H1 (cell line): ENCODE measurements at regions not wholly inside any gene's neighbourhood (a gene's known extent, or its start where the extent isn't known, plus 50 kb on each side); places are given as distances from the start of the nearest gene placed in this dataset.

Source experiments
- CTCF ChIA-PET: fragments of 300-600 bp; sonication (Branson Sonifier 250); formaldehyde crosslinking; loops from one replicate; lab custom pipeline; 2021; ENCODE audit not compliant: partially characterized antibody; lab: Charles Lee
- POLR2A ChIA-PET: fragments of 300-600 bp; sonication (Branson Sonifier 250); formaldehyde crosslinking; loops from one replicate; lab custom pipeline; 2021; ENCODE audit warnings: inconsistent platforms; ENCODE audit not compliant: partially characterized antibody; lab: Charles Lee
- DNase-seq, 2 experiments: peaks; one replicate each; pipeline versions ENCODE4 v3.0.0 to v3.0.0-alpha.2; 2010 to 2022; ENCODE audit warnings: low spot score in 2 of 2, low read depth in 1 of 2, mixed read lengths in 1 of 2
- FAIRE-seq: peaks from 2 replicates; lab custom pipeline; 2011; peaks lifted over from hg19 to GRCh38; lab: Jason Lieb, UNC
- H2AFZ ChIP-seq: 2 replicates; pipeline ENCODE4 v1.8.1; 2012; ENCODE audit warnings: low read length, inconsistent platforms
- H2AK5ac ChIP-seq: 2 replicates; pipeline ENCODE4 v1.6.1; 2013; ENCODE audit warnings: low read depth, low read length
- H2BK120ac ChIP-seq: replicated peaks from 2 replicates; pipeline ENCODE3; 2013; ENCODE audit warnings: low read depth, low read length, inconsistent platforms
- H2BK12ac ChIP-seq: 2 replicates; pipeline ENCODE4 v1.6.1; 2013; ENCODE audit warnings: low read depth, low read length
- H2BK15ac ChIP-seq: 2 replicates; pipeline ENCODE4 v1.6.1; 2013; ENCODE audit warnings: low read length
- H2BK20ac ChIP-seq: 2 replicates; pipeline ENCODE4 v1.6.1; 2013; ENCODE audit warnings: low read length
- H2BK5ac ChIP-seq: 2 replicates; pipeline ENCODE4 v1.6.1; 2013; ENCODE audit warnings: low read depth, low read length
- H3K14ac ChIP-seq: 2 replicates; pipeline ENCODE4 v1.6.1; 2013; ENCODE audit warnings: inconsistent platforms; ENCODE audit not compliant: insufficient read length
- H3K18ac ChIP-seq: 2 replicates; pipeline ENCODE4 v1.6.1; 2013; ENCODE audit warnings: low read length; ENCODE audit errors: extremely low read depth
- H3K23ac ChIP-seq: 2 replicates; pipeline ENCODE4 v1.6.1; 2013; ENCODE audit warnings: inconsistent platforms; ENCODE audit not compliant: insufficient read length
- H3K23me2 ChIP-seq: 2 replicates; pipeline ENCODE4 v1.6.1; 2013; ENCODE audit warnings: low read depth, low read length
- H3K27ac ChIP-seq: 2 replicates; pipeline ENCODE4 v1.6.1; 2011; ENCODE audit warnings: low read depth, low read length, inconsistent platforms
- H3K27me3 ChIP-seq, 4 experiments: replicated peaks in 1 of 4; 1 replicate in 1 of 4; 2 replicates in 3 of 4; pipeline versions ENCODE4 v1.6.1 to v1.8.1; 2011 to 2013; ENCODE audit warnings: low read length in 3 of 4, mild to moderate bottlenecking in 3 of 4, inconsistent platforms in 2 of 4, mixed read lengths in 2 of 4, moderate library complexity in 1 of 4; ENCODE audit not compliant: control insufficient read depth in 3 of 4, insufficient read depth in 3 of 4; ENCODE audit errors: extremely low read depth in 1 of 4
- H3K36me3 ChIP-seq, 4 experiments: 2 replicates each; pipeline versions ENCODE4 v1.6.1 to v1.8.1; 2011 to 2013; ENCODE audit warnings: mild to moderate bottlenecking in 4 of 4, low read length in 3 of 4, moderate library complexity in 2 of 4, control low read depth in 1 of 4, inconsistent platforms in 1 of 4; ENCODE audit not compliant: insufficient read depth in 4 of 4, control insufficient read depth in 2 of 4
- H3K4ac ChIP-seq: replicated peaks from 2 replicates; pipeline ENCODE3; 2013; ENCODE audit warnings: low read length, low read depth, mixed read lengths, inconsistent platforms; ENCODE audit not compliant: insufficient read length
- H3K4me1 ChIP-seq, 4 experiments: replicated peaks in 1 of 4; 1 replicate in 1 of 4; 2 replicates in 3 of 4; pipeline versions ENCODE4 v1.6.1 to v1.8.1; 2011 to 2013; ENCODE audit warnings: low read length in 3 of 4, inconsistent platforms in 2 of 4, mixed read lengths in 1 of 4; ENCODE audit not compliant: insufficient read depth in 4 of 4, control insufficient read depth in 3 of 4
- H3K4me2 ChIP-seq, 2 experiments: 2 replicates each; pipeline versions ENCODE4 v1.6.1 to v1.8.1; 2011 to 2013; ENCODE audit warnings: low read depth in 2 of 2, low read length in 2 of 2, control low read depth in 1 of 2, inconsistent platforms in 1 of 2, mild to moderate bottlenecking in 1 of 2; ENCODE audit not compliant: insufficient read depth in 1 of 2
- H3K4me3 ChIP-seq, 4 experiments: fragments of 200-600, 300-600 bp in 1 of 4; sonication (generic), shearing (Covaris generic), sonication (Bioruptor Twin) in 1 of 4; 2 replicates each; pipeline versions ENCODE4 v1.5.1 to v1.8.1; 2011 to 2016; ENCODE audit warnings: low read length in 4 of 4, low read depth in 3 of 4, control low read depth in 2 of 4, inconsistent platforms in 2 of 4, mild to moderate bottlenecking in 2 of 4, mixed read lengths in 1 of 4, moderate library complexity in 1 of 4; ENCODE audit not compliant: insufficient read depth in 2 of 4; ENCODE audit errors: extremely low read depth in 1 of 4
- H3K56ac ChIP-seq: replicated peaks from 2 replicates; pipeline ENCODE3; 2013; ENCODE audit warnings: low read depth, mild to moderate bottlenecking, mixed read lengths, low read length, inconsistent platforms; ENCODE audit not compliant: insufficient read length
- H3K79me1 ChIP-seq: 2 replicates; pipeline ENCODE4 v1.6.1; 2013; ENCODE audit warnings: low read depth, low read length, control low read depth
- H3K79me2 ChIP-seq, 2 experiments: 2 replicates each; pipeline versions ENCODE4 v1.6.1 to v1.8.1; 2012 to 2013; ENCODE audit warnings: low read length in 2 of 2, mild to moderate bottlenecking in 2 of 2, inconsistent platforms in 1 of 2; ENCODE audit not compliant: insufficient read depth in 2 of 2, control insufficient read depth in 1 of 2
- H3K9ac ChIP-seq, 4 experiments: replicated peaks in 1 of 4; 1 replicate in 1 of 4; 2 replicates in 3 of 4; pipeline versions ENCODE4 v1.6.1 to v1.8.1; 2011 to 2013; ENCODE audit warnings: low read depth in 3 of 4, low read length in 3 of 4, control low read depth in 2 of 4, mild to moderate bottlenecking in 2 of 4, moderate library complexity in 2 of 4, inconsistent platforms in 1 of 4; ENCODE audit errors: extremely low read depth in 1 of 4
- H3K9me3 ChIP-seq, 2 experiments: 2 replicates each; pipeline versions ENCODE4 v1.6.1 to v1.8.1; 2012 to 2013; ENCODE audit warnings: mild to moderate bottlenecking in 2 of 2, moderate library complexity in 2 of 2, control low read depth in 1 of 2, inconsistent platforms in 1 of 2, low read depth in 1 of 2, low read length in 1 of 2, mixed read lengths in 1 of 2; ENCODE audit not compliant: insufficient read depth in 2 of 2
- H4K20me1 ChIP-seq, 2 experiments: replicated peaks in 1 of 2; 2 replicates each; pipeline versions ENCODE3 to v1.8.1; 2011 to 2013; ENCODE audit warnings: inconsistent platforms in 2 of 2, low read length in 2 of 2, mild to moderate bottlenecking in 1 of 2; ENCODE audit not compliant: insufficient read depth in 2 of 2, control insufficient read depth in 1 of 2
- H4K5ac ChIP-seq: 2 replicates; pipeline ENCODE4 v1.6.1; 2013; ENCODE audit warnings: low read length, low read depth, mixed read lengths, inconsistent platforms; ENCODE audit not compliant: insufficient read length
- H4K8ac ChIP-seq: 2 replicates; pipeline ENCODE4 v1.8.0; 2013; ENCODE audit warnings: mild to moderate bottlenecking, moderate library complexity, low read length, inconsistent platforms; ENCODE audit not compliant: insufficient read depth; ENCODE audit errors: extremely low read depth
- H4K91ac ChIP-seq: replicated peaks from 2 replicates; pipeline ENCODE3; 2013; ENCODE audit warnings: low read length, mixed read lengths, inconsistent platforms; ENCODE audit not compliant: insufficient read length
- CREB1 ChIP-seq: IDR thresholded peaks from 2 replicates; pipeline ENCODE4 v1.6.1; 2012; ENCODE audit warnings: inconsistent platforms
- EGR1 ChIP-seq: IDR thresholded peaks from 2 replicates; pipeline ENCODE4 v1.6.1; 2011; ENCODE audit warnings: low read depth, low read length, borderline replicate concordance
- HDAC2 ChIP-seq, 2 experiments: fragments of 300-600 bp in 1 of 2; sonication (generic) in 1 of 2; IDR thresholded peaks; 2 replicates each; pipeline ENCODE4 v1.6.1; 2011 to 2012; ENCODE audit warnings: low read depth in 2 of 2, low read length in 2 of 2, mild to moderate bottlenecking in 2 of 2, moderate library complexity in 2 of 2, borderline replicate concordance in 1 of 2, inconsistent platforms in 1 of 2
- KDM4A ChIP-seq: IDR thresholded peaks from one replicate; pipeline ENCODE4 v1.7.1; 2012; ENCODE audit warnings: low read depth, mild to moderate bottlenecking, moderate library complexity, low read length, inconsistent platforms; ENCODE audit not compliant: severe bottlenecking
- PHF8 ChIP-seq: fragments of 200-600 bp; sonication (generic); conservative IDR thresholded peaks from 2 replicates; pipeline ENCODE4 v1.7.1; 2012; ENCODE audit warnings: low read depth, mild to moderate bottlenecking, inconsistent platforms, low read length, moderate library complexity
- POU5F1 ChIP-seq: IDR thresholded peaks from 2 replicates; pipeline ENCODE4 v1.6.1; 2011; ENCODE audit warnings: low read depth, mild to moderate bottlenecking, low read length, moderate library complexity
- RXRA ChIP-seq: IDR thresholded peaks from 2 replicates; pipeline ENCODE4 v1.6.1; 2011; ENCODE audit warnings: low read depth, mild to moderate bottlenecking, low read length, moderate library complexity; ENCODE audit not compliant: insufficient read depth
- TBP ChIP-seq: IDR thresholded peaks from 2 replicates; pipeline ENCODE4 v1.6.1; 2011; ENCODE audit warnings: low read depth, low read length, improper control_type of control experiment
- WGBS, 2 experiments: shearing (Covaris generic) in 1 of 2; methylation state at CpG; one replicate each; pipeline versions ENCODE4 v1.1.6 to v1.1.7; 2013 to 2015; ENCODE audit warnings: low lambda C conversion rate in 2 of 2, mixed read lengths in 2 of 2, inconsistent platforms in 1 of 2, low coverage in 1 of 2, missing lambda C conversion rate in 1 of 2; ENCODE audit not compliant: insufficient replicate concordance in 2 of 2, insufficient coverage in 1 of 2, insufficient read length in 1 of 2; ENCODE audit errors: extremely low coverage in 1 of 2, missing lambda C conversion rate in 1 of 2; 5-methylcytosine and 5-hydroxymethylcytosine counted together

GRCh38 chrX:45794323-45794994, 593.8 kb upstream of the DIPK2B start:
- H3K4me2 ChIP-seq: no peak overlapping the region
- POLR2A ChIA-PET: no interaction called here
- H4K5ac ChIP-seq: no peak overlapping the region
- no peak overlapping the region for H3K4ac ChIP-seq
- no peak overlapping the region for H2AK5ac ChIP-seq
- H3K23ac ChIP-seq: no peak overlapping the region
- H2BK15ac ChIP-seq: no peak overlapping the region
- no peak overlapping the region for H3K18ac ChIP-seq
- H4K20me1 ChIP-seq: peaks cover 3 to 14% of the 10 kb centered on the region in 2 experiments
- H3K4me1 ChIP-seq: peaks cover 0 to 12% (median 2%) of the 10 kb centered on the region in 4 experiments; a peak in 2 of 7 replicates
- no peak overlapping the region for H4K91ac ChIP-seq
- H2BK120ac ChIP-seq: no peak overlapping the region
- H3K4me3 ChIP-seq: no peak overlapping the region
- 100% methylated on average over 2 of the region's 2 CpGs; no CpG with 5 or more reads in 1 of the 2 experiments for WGBS, 2 experiments
- H3K27me3 ChIP-seq: no peaks in the 10 kb centered on the region
- DNase-seq (no peak), FAIRE-seq (no peak)
- H3K36me3 ChIP-seq: peaks cover 0 to 30% (median 1%) of the 10 kb centered on the region in 4 experiments; a peak in 5 of 8 replicates
- no peak overlapping the region for H3K56ac ChIP-seq
- H3K9me3 ChIP-seq: no peaks in the 10 kb centered on the region
- H3K27ac ChIP-seq: no peak overlapping the region
- no peak overlapping the region for H3K14ac ChIP-seq
- no peak overlapping the region for H3K9ac ChIP-seq
- CTCF ChIA-PET: no interaction called here
- no peak overlapping the region for H2BK20ac ChIP-seq
- no peak overlapping the region for H2BK5ac ChIP-seq
- H4K8ac ChIP-seq: no peak overlapping the region
- H3K79me2 ChIP-seq: peaks cover 0 to 98% of the 10 kb centered on the region in 2 experiments; a peak in 3 of 4 replicates
- H2AFZ ChIP-seq: no peak overlapping the region
- H2BK12ac ChIP-seq: no peak overlapping the region
- TF ChIP-seq EGR1 (no peak), TBP (no peak), KDM4A (no peak), PHF8 (no peak), RXRA (no peak), HDAC2 (IDR thresholded peaks at IDR 0.05; ENCODE audit: borderline replicate concordance in 1 of 2, low read depth in 2 of 2, low read length in 2 of 2) (no peak), POU5F1 (no peak), CREB1 (no peak)
- H3K79me1 ChIP-seq: no peaks in the 10 kb centered on the region; the same call in 1 of the 2 replicates
- H3K23me2 ChIP-seq: no peaks in the 10 kb centered on the region
